Stimulated activated memory B cell treated with anti-CD40 and anti-IgM and Interleukin-4, amounts not matched to agents 10 μg/mL and 1 μg/mL and 100 μg/mL, for 72 hours (primary cell): ENCODE measurements at regions not wholly inside any gene's neighbourhood (a gene's known extent, or its start where the extent isn't known, plus 50 kb on each side); places are given as distances from the start of the nearest gene placed in this dataset.

Source experiments
- ATAC-seq: fragments of 150-1000 bp; cut with Tn5 transposase; 2 replicates; pipeline ENCODE4 v1.10.0; 2021
- H3K27ac Mint-ChIP-seq: one replicate; pipeline ENCODE4 v1.8.0; 2022; ENCODE audit warnings: mild to moderate bottlenecking, mixed read lengths
- H3K27me3 Mint-ChIP-seq: one replicate; pipeline ENCODE4 v1.8.0; 2022; ENCODE audit warnings: mixed read lengths
- H3K36me3 Mint-ChIP-seq: one replicate; pipeline ENCODE4 v1.8.0; 2022; ENCODE audit warnings: mixed read lengths
- H3K4me1 Mint-ChIP-seq: one replicate; pipeline ENCODE4 v1.8.0; 2022; ENCODE audit warnings: mixed read lengths
- H3K4me3 Mint-ChIP-seq: one replicate; pipeline ENCODE4 v1.8.0; 2022; ENCODE audit warnings: mild to moderate bottlenecking, moderate library complexity, mixed read lengths
- H3K9me3 Mint-ChIP-seq: one replicate; pipeline ENCODE4 v1.8.0; 2022; ENCODE audit warnings: mixed read lengths

GRCh38 chr14:61226015-61226654 lies 55.0 kb downstream of the TMEM30B start:
- peaks cover 23% of the 10 kb centered on the region for H3K27me3 Mint-ChIP-seq
- H3K9me3 Mint-ChIP-seq = no peaks in the 10 kb centered on the region
- no peak overlapping the region for H3K27ac Mint-ChIP-seq
- no peak for ATAC-seq
- no peaks in the 10 kb centered on the region for H3K36me3 Mint-ChIP-seq
- no peaks in the 10 kb centered on the region for H3K4me1 Mint-ChIP-seq
- no peak overlapping the region for H3K4me3 Mint-ChIP-seq

- no peaks in the 10 kb centered on the region for H3K9me3 Mint-ChIP-seq
- no peak overlapping the region for H3K4me3 Mint-ChIP-seq
- no peak overlapping the region for H3K27ac Mint-ChIP-seq
- no peak for ATAC-seq
- peaks cover 30% of the 10 kb centered on the region for H3K27me3 Mint-ChIP-seq
- H3K4me1 Mint-ChIP-seq = no peaks in the 10 kb centered on the region
- no peaks in the 10 kb centered on the region for H3K36me3 Mint-ChIP-seq
These were observed 55.8 kb downstream of the TMEM30B start for GRCh38 chr14:61225344-61225743.

DNA sequence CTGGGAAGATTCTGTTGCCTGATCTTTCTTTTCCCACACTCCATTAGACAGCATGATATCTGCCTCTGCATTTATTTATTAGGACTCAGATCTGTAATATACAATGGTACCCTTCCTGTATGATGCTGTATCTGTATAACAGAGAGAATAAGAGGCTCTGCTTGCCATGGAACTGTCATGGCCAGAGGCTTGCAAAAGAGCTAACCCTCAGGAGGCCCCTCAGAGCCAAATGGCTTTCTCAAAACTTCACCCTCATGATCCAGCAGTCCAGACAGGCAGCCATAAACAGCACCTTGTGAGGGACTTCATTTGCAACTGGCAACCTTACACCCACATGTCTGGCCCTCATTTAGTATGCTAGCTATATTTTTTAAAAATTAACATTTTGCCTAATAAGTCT lies 57.6 kb downstream of the TMEM30B start:
- Mint-ChIP-seq H3K27ac (no peak overlapping the region), H3K36me3 (no peaks in the 10 kb centered on the region), H3K27me3 (peaks cover 35% of the 10 kb centered on the region), H3K9me3 (no peaks in the 10 kb centered on the region), H3K4me1 (no peaks in the 10 kb centered on the region), H3K4me3 (no peak overlapping the region)
- no peak for ATAC-seq

- Mint-ChIP-seq H3K27me3 (peaks cover 46% of the 10 kb centered on the region), H3K27ac (no peak overlapping the region), H3K36me3 (no peaks in the 10 kb centered on the region), H3K4me1 (no peaks in the 10 kb centered on the region), H3K9me3 (no peaks in the 10 kb centered on the region), H3K4me3 (no peak overlapping the region)
- ATAC-seq = no peak
These were observed 58.8 kb downstream of the TMEM30B start for GRCh38 chr14:61222388-61222787.

DNA sequence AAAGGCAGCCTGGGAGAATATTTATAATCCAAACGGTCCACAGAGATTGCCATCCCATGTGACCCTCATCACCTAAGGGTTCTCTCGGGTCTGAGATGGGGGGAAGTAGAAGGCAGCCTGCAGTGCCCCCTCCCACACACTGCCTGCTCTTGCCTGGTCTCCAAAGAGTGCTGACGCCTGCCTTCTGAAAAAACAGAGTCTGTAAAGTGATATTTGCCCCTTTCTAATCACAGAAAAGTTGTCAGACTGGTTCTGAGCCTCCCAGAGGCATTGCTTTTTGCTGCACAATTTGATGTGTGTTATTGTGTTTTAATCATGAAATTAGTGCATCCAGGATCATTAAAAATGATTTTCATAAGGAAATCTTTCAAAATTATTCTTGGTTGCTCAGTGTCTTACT lies 59.2 kb downstream of the TMEM30B start:
- H3K36me3 Mint-ChIP-seq = no peaks in the 10 kb centered on the region
- H3K4me1 Mint-ChIP-seq = no peaks in the 10 kb centered on the region
- H3K9me3 Mint-ChIP-seq = no peaks in the 10 kb centered on the region
- H3K4me3 Mint-ChIP-seq = no peak overlapping the region
- no peak overlapping the region for H3K27ac Mint-ChIP-seq
- H3K27me3 Mint-ChIP-seq = peaks cover 49% of the 10 kb centered on the region
- no peak for ATAC-seq

GRCh38 chr14:61219673-61220072 lies 61.5 kb downstream of the TMEM30B start:
- no peak overlapping the region for H3K4me3 Mint-ChIP-seq
- peaks cover 49% of the 10 kb centered on the region for H3K27me3 Mint-ChIP-seq
- no peak overlapping the region for H3K27ac Mint-ChIP-seq
- H3K36me3 Mint-ChIP-seq = no peaks in the 10 kb centered on the region
- no peaks in the 10 kb centered on the region for H3K9me3 Mint-ChIP-seq
- no peak for ATAC-seq
- H3K4me1 Mint-ChIP-seq = no peaks in the 10 kb centered on the region

DNA sequence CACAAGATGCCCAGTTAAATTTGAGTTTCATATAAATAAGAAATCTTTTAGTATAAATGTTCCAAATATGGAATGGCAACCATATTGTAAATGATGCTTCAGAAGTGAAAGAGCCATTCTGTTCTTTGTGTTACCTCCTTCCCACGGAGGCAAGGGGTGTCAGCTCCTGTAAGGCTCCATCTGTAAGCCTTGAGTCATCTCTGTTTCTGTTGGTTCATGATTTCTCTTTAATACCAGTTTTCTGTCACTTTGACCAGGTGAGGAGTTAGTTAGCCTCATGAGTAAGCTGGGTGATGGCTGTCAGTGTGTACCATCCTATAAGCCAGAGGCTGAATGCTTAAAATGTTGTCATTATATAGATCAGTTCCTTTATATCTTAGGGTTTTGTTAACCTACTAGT lies 61.9 kb downstream of the TMEM30B start:
- ATAC-seq = no peak
- Mint-ChIP-seq H3K27me3 (peaks cover 49% of the 10 kb centered on the region), H3K4me3 (no peak overlapping the region), H3K27ac (no peak overlapping the region), H3K9me3 (no peaks in the 10 kb centered on the region), H3K4me1 (no peaks in the 10 kb centered on the region), H3K36me3 (no peaks in the 10 kb centered on the region)

- Mint-ChIP-seq H3K4me1 (no peaks in the 10 kb centered on the region), H3K4me3 (no peak overlapping the region), H3K9me3 (no peaks in the 10 kb centered on the region), H3K27me3 (peaks cover 49% of the 10 kb centered on the region), H3K36me3 (no peaks in the 10 kb centered on the region), H3K27ac (no peak overlapping the region)
- ATAC-seq = no peak
These were observed 62.4 kb downstream of the TMEM30B start for GRCh38 chr14:61218767-61219166.

DNA sequence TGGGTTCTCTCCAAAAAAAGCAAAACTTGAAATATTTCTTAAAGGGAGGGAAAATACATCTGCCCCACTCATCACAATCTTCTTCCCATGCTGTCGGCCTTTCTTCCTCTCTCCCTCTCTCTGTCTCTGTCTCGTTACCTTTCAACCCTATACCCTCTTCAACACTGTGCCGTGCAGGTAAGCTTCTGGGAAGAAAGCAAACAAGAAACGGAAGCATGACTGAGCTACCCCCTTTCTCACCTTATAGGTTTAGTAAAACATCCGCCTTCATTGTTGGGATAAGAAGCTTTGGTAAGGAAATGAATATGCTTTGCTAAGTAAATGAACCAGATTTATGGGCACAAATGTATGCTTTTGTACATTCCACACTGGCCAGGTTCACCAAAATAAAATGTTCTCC lies 63.0 kb downstream of the TMEM30B start:
- Mint-ChIP-seq H3K27me3 (peaks cover 49% of the 10 kb centered on the region), H3K4me3 (no peak overlapping the region), H3K9me3 (no peaks in the 10 kb centered on the region), H3K36me3 (no peaks in the 10 kb centered on the region), H3K4me1 (no peaks in the 10 kb centered on the region), H3K27ac (no peak overlapping the region)
- ATAC-seq = no peak

DNA sequence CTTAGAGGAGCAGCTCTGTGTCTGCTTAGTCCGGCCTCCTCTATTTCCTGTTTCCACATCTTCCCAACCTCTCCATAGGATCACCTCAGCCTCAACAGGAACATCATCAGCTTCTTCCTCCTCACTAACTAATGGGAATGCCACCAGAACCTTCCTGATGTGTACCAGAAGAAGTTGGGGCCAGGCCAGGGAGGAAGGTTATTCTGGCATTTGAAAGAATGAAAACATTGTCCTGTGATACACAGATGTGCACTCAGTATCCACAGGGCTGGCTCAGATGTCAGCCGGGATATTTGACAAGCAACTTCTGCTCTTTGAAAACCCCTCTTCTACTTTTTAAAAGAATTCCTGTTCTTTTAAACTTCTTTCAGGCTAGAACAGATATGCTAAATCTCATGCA lies 63.6 kb downstream of the TMEM30B start:
- H3K9me3 Mint-ChIP-seq = no peaks in the 10 kb centered on the region
- H3K4me3 Mint-ChIP-seq = no peak overlapping the region
- no peaks in the 10 kb centered on the region for H3K4me1 Mint-ChIP-seq
- H3K27ac Mint-ChIP-seq = no peak overlapping the region
- no peak for ATAC-seq
- peaks cover 48% of the 10 kb centered on the region for H3K27me3 Mint-ChIP-seq
- no peaks in the 10 kb centered on the region for H3K36me3 Mint-ChIP-seq

- no peaks in the 10 kb centered on the region for H3K9me3 Mint-ChIP-seq
- H3K27me3 Mint-ChIP-seq = peaks cover 27% of the 10 kb centered on the region
- H3K36me3 Mint-ChIP-seq = no peaks in the 10 kb centered on the region
- no peak overlapping the region for H3K27ac Mint-ChIP-seq
- no peak overlapping the region for H3K4me3 Mint-ChIP-seq
- no peaks in the 10 kb centered on the region for H3K4me1 Mint-ChIP-seq
- no peak for ATAC-seq
These were observed 65.7 kb downstream of the TMEM30B start for GRCh38 chr14:61215222-61216020.

DNA sequence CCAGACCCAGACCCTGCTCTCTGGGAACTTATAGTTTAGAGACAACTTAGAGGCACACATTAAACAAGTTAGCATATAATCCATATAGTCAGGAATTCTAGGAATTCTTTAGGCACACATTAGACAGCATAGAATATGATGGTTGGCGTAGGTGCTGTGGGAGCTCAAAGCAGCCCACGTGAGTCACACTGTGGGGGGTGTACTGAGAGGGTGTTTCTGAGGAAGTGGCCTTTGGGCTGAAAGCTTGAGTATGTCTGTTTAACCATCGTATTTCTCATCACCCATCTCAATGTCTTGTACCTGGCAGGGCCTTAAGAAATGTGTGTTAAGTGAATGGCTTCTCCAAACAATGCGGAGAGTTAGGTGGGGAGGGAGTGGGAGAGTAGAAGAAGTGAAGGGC lies 67.2 kb downstream of the TMEM30B start:
- Mint-ChIP-seq H3K36me3 (no peaks in the 10 kb centered on the region), H3K27ac (no peak overlapping the region), H3K27me3 (peaks cover 18% of the 10 kb centered on the region), H3K9me3 (no peaks in the 10 kb centered on the region), H3K4me3 (no peak overlapping the region), H3K4me1 (no peaks in the 10 kb centered on the region)
- ATAC-seq = no peak

GRCh38 chr14:61213191-61213621 lies 67.9 kb downstream of the TMEM30B start:
- no peaks in the 10 kb centered on the region for H3K9me3 Mint-ChIP-seq
- H3K27me3 Mint-ChIP-seq = peaks cover 11% of the 10 kb centered on the region
- no peaks in the 10 kb centered on the region for H3K36me3 Mint-ChIP-seq
- H3K27ac Mint-ChIP-seq = no peak overlapping the region
- no peak overlapping the region for H3K4me3 Mint-ChIP-seq
- H3K4me1 Mint-ChIP-seq = no peaks in the 10 kb centered on the region
- no peak for ATAC-seq

DNA sequence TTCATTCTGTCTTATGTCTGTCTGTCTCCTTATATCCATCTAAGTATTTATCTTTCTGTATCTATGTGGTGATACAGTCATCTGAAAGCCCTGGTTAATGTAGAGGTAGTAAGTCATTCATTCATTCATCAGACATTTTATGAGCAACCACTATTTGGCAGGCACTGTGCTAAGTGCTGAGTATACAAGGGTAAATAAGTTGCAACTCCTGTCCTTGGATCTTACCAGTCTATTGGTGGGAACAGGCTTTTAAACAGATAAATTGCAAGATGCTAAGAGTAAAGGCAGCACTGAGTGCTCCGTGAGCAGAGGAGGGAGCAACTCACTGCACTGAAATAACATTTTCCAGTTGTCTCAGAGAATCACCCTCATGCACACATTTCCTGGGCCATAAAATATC lies 68.6 kb downstream of the TMEM30B start:
- peaks cover 5% of the 10 kb centered on the region for H3K27me3 Mint-ChIP-seq

GRCh38 chr14:61211476-61212255 lies 69.5 kb downstream of the TMEM30B start:
- no peaks in the 10 kb centered on the region for H3K4me1 Mint-ChIP-seq
- no peaks in the 10 kb centered on the region for H3K27me3 Mint-ChIP-seq

More for the DNA sequence above, 68.6 kb downstream of the TMEM30B start:
- Mint-ChIP-seq H3K27ac (no peak overlapping the region), H3K9me3 (no peaks in the 10 kb centered on the region), H3K4me1 (no peaks in the 10 kb centered on the region), H3K36me3 (no peaks in the 10 kb centered on the region), H3K4me3 (no peak overlapping the region)
- no peak for ATAC-seq

More at GRCh38 chr14:61211476-61212255, 69.5 kb downstream of the TMEM30B start:
- Mint-ChIP-seq H3K9me3 (no peaks in the 10 kb centered on the region), H3K36me3 (no peaks in the 10 kb centered on the region), H3K27ac (no peak overlapping the region), H3K4me3 (no peak overlapping the region)
- ATAC-seq = no peak
